Central memory CD4-positive, alpha-beta T cell (primary cell): ENCODE measurements at regions not wholly inside any gene's neighbourhood (a gene's known extent, or its start where the extent isn't known, plus 50 kb on each side); places are given as distances from the start of the nearest gene placed in this dataset.

ENCODE experiments used
- DNase-seq: peaks from one replicate; pipeline ENCODE4 v3.0.0; 2022

- DNase-seq: no peak
These were observed 118.7 kb upstream of the LRIG3 start for GRCh38 chr12:59039005-59039404.

GRCh38 chr12:59036973-59037762 lies 116.9 kb upstream of the LRIG3 start:
- no peak for DNase-seq

GRCh38 chr12:59036347-59036746 lies 116.0 kb upstream of the LRIG3 start:
- DNase-seq: no peak

- DNase-seq: no peak
These were observed 111.0 kb upstream of the LRIG3 start for GRCh38 chr12:59031313-59031712.

GRCh38 chr12:59030415-59030814 lies 110.1 kb upstream of the LRIG3 start:
- no peak for DNase-seq

GRCh38 chr12:59027199-59027598 lies 106.9 kb upstream of the LRIG3 start:
- no peak for DNase-seq

- no peak for DNase-seq
These were observed 103.6 kb upstream of the LRIG3 start for GRCh38 chr12:59023861-59024424.

- no peak for DNase-seq
These were observed 100.0 kb upstream of the LRIG3 start for GRCh38 chr12:59020073-59020946.

- DNase-seq: no peak
These were observed 94.6 kb upstream of the LRIG3 start for GRCh38 chr12:59014885-59015284.

GRCh38 chr12:59010941-59011340 lies 90.6 kb upstream of the LRIG3 start:
- DNase-seq: no peak

- DNase-seq: no peak
These were observed 89.8 kb upstream of the LRIG3 start for GRCh38 chr12:59010118-59010517.

- DNase-seq: no peak
These were observed 87.3 kb upstream of the LRIG3 start for GRCh38 chr12:59007620-59008019.

GRCh38 chr12:59005193-59005955 lies 85.1 kb upstream of the LRIG3 start:
- no peak for DNase-seq

GRCh38 chr12:59004456-59004855 lies 84.2 kb upstream of the LRIG3 start:
- no peak for DNase-seq

- no peak for DNase-seq
These were observed 75.5 kb upstream of the LRIG3 start for GRCh38 chr12:58995666-58996363.

- DNase-seq: no peak
These were observed 68.5 kb upstream of the LRIG3 start for GRCh38 chr12:58988643-58989344.

- DNase-seq: no peak
These were observed 61.7 kb upstream of the LRIG3 start for GRCh38 chr12:58981961-58982360.

GRCh38 chr12:58980768-58981167 lies 60.5 kb upstream of the LRIG3 start:
- DNase-seq: no peak

- DNase-seq: no peak
These were observed 58.4 kb upstream of the LRIG3 start for GRCh38 chr12:58978717-58979116.

- no peak for DNase-seq
These were observed 57.2 kb upstream of the LRIG3 start for GRCh38 chr12:58977476-58977875.

GRCh38 chr12:58976146-58976545 lies 55.8 kb upstream of the LRIG3 start:
- no peak for DNase-seq
